CD8-positive, alpha-beta memory T cell (primary cell): ENCODE measurements at regions not wholly inside any gene's neighbourhood (a gene's known extent, or its start where the extent isn't known, plus 50 kb on each side); places are given as distances from the start of the nearest gene placed in this dataset.
A peak's percentile ranks its signal among the peaks of the same experiment; 100 is the strongest.

ENCODE experiments used
- CTCF ChIA-PET: fragments of 350-600 bp; sonication (Branson Sonifier 250); formaldehyde crosslinking; loops from one replicate; lab custom pipeline; 2021; ENCODE audit warnings: antibody characterized with exemption; lab: Charles Lee
- POLR2A ChIA-PET: fragments of 350-600 bp; sonication (Branson Sonifier 250); formaldehyde crosslinking; loops from one replicate; lab custom pipeline; 2021; ENCODE audit warnings: antibody characterized with exemption; lab: Charles Lee
- DNase-seq, 5 donors: peaks; one replicate each; pipeline versions ENCODE4 v3.0.0 to v3.0.0-alpha.2; 2020 to 2022; ENCODE audit warnings: mixed read lengths in 1 of 5
- H3K27ac ChIP-seq: one replicate; pipeline ENCODE4 v1.7.0; 2013; ENCODE audit warnings: low read depth, mild to moderate bottlenecking, low read length, moderate library complexity
- H3K27me3 ChIP-seq: 2 replicates; pipeline ENCODE4 v1.7.0; 2013; ENCODE audit warnings: low read length, mild to moderate bottlenecking; ENCODE audit not compliant: insufficient read depth, poor library complexity, severe bottlenecking
- H3K36me3 ChIP-seq: 2 replicates; pipeline ENCODE4 v1.7.0; 2013; ENCODE audit warnings: mild to moderate bottlenecking, low read length, moderate library complexity; ENCODE audit not compliant: insufficient read depth
- H3K4me1 ChIP-seq: 2 replicates; pipeline ENCODE4 v1.7.0; 2013; ENCODE audit warnings: mild to moderate bottlenecking, low read length, moderate library complexity; ENCODE audit not compliant: insufficient read depth
- H3K4me3 ChIP-seq: 2 replicates; pipeline ENCODE4 v1.7.0; 2013; ENCODE audit warnings: mild to moderate bottlenecking, low read length
- H3K9me3 ChIP-seq: 2 replicates; pipeline ENCODE4 v1.7.0; 2013; ENCODE audit warnings: mild to moderate bottlenecking, low read length
- H3K27ac Mint-ChIP-seq, 8 donors: one replicate each; pipeline ENCODE4 v1.8.0; 2020 to 2021; ENCODE audit warnings: mixed read lengths in 8 of 8, mild to moderate bottlenecking in 6 of 8, inconsistent platforms in 3 of 8, moderate library complexity in 3 of 8
- H3K27me3 Mint-ChIP-seq, 2 donors: one replicate each; pipeline ENCODE4 v1.8.0; 2020 to 2021; ENCODE audit warnings: mixed read lengths in 2 of 2, mild to moderate bottlenecking in 1 of 2, moderate library complexity in 1 of 2
- H3K36me3 Mint-ChIP-seq, 3 donors: one replicate each; pipeline ENCODE4 v1.8.0; 2020 to 2021; ENCODE audit warnings: mixed read lengths in 3 of 3, inconsistent platforms in 1 of 3, mild to moderate bottlenecking in 1 of 3
- H3K4me1 Mint-ChIP-seq, 3 donors: one replicate each; pipeline ENCODE4 v1.8.0; 2020 to 2021; ENCODE audit warnings: mixed read lengths in 3 of 3, inconsistent platforms in 1 of 3, mild to moderate bottlenecking in 1 of 3
- H3K4me3 Mint-ChIP-seq, 7 donors: one replicate each; pipeline ENCODE4 v1.8.0; 2020 to 2021; ENCODE audit warnings: mixed read lengths in 7 of 7, mild to moderate bottlenecking in 6 of 7, moderate library complexity in 4 of 7, inconsistent platforms in 2 of 7
- H3K9me3 Mint-ChIP-seq, 5 donors: one replicate each; pipeline ENCODE4 v1.8.0; 2020 to 2022; ENCODE audit warnings: mixed read lengths in 5 of 5, mild to moderate bottlenecking in 3 of 5, moderate library complexity in 2 of 5, inconsistent platforms in 1 of 5

- CTCF ChIA-PET: interaction anchor here (0.7 to 5.8 kb wide), 12 partner anchors 10 to 385 kb away, joined by 3 to 92 read pairs (median 13); no protein-coding TSS in a partner anchor
- no peaks in the 10 kb centered on the region for H3K9me3 Mint-ChIP-seq
- Histone ChIP-seq H3K4me1 (peaks cover 5% of the 10 kb centered on the region), H3K27me3 (peaks cover 5% of the 10 kb centered on the region), H3K9me3 (no peaks in the 10 kb centered on the region), H3K27ac (no peak overlapping the region), H3K4me3 (no peak overlapping the region), H3K36me3 (no peaks in the 10 kb centered on the region)
- no peak for DNase-seq
- H3K27ac Mint-ChIP-seq: peak overlapping the region in 2 of 8 donors; percentile 44 to 71
- POLR2A ChIA-PET: no interaction called here
- H3K36me3 Mint-ChIP-seq: no peaks in the 10 kb centered on the region
- H3K4me3 Mint-ChIP-seq: peak overlapping the region; percentile 6 to 79 (median 72)
- H3K27me3 Mint-ChIP-seq: peaks cover 14 to 23% of the 10 kb centered on the region in 2 donors
- H3K4me1 Mint-ChIP-seq: peaks cover 11 to 20% (median 14%) of the 10 kb centered on the region in 3 donors
Observed at GRCh38 chr1:207964195-207964966, 53.5 kb upstream of the CD34 start.

GRCh38 chr1:207963427-207964194 is 52.7 kb upstream of the CD34 start:
- Mint-ChIP-seq H3K27ac (peak overlapping the region in 5 of 8 donors; percentile 52 to 89 (median 70)), H3K27me3 (peaks cover 14 to 26% of the 10 kb centered on the region in 2 donors), H3K4me3 (peak overlapping the region; percentile 75 to 89 (median 87)), H3K36me3 (no peaks in the 10 kb centered on the region), H3K4me1 (peaks cover 11 to 22% (median 14%) of the 10 kb centered on the region in 3 donors), H3K9me3 (no peaks in the 10 kb centered on the region)
- ChIA-PET POLR2A (interaction anchor here (0.7 kb wide), 2 partner anchors 79 to 134 kb away, joined by 3 to 4 read pairs; no protein-coding TSS in a partner anchor), CTCF (interaction anchor here (0.6 to 5.8 kb wide), 34 partner anchors 10 to 384 kb away, joined by 3 to 92 read pairs (median 3); partner anchors contain the start of gene PLXNA2)
- Histone ChIP-seq H3K9me3 (no peaks in the 10 kb centered on the region), H3K4me3 (peak overlapping the region; percentile 74), H3K27ac (peak overlapping the region; percentile 65), H3K36me3 (no peaks in the 10 kb centered on the region), H3K27me3 (peaks cover 12% of the 10 kb centered on the region), H3K4me1 (peaks cover 5% of the 10 kb centered on the region)
- peak; percentile 79 to 88 (median 81) for DNase-seq

- H3K36me3 Mint-ChIP-seq: no peaks in the 10 kb centered on the region
- H3K27ac Mint-ChIP-seq: peak overlapping the region in 5 of 8 donors; percentile 37 to 84 (median 74)
- Histone ChIP-seq H3K36me3 (no peaks in the 10 kb centered on the region), H3K27me3 (peaks cover 19% of the 10 kb centered on the region), H3K27ac (peak overlapping the region; percentile 65), H3K4me1 (peaks cover 5% of the 10 kb centered on the region), H3K9me3 (no peaks in the 10 kb centered on the region), H3K4me3 (peak overlapping the region; percentile 74)
- H3K9me3 Mint-ChIP-seq: no peaks in the 10 kb centered on the region
- ChIA-PET CTCF (interaction anchor here (0.6 to 5.8 kb wide), 33 partner anchors 9 to 384 kb away, joined by 3 to 92 read pairs (median 3); partner anchors contain the start of gene PLXNA2), POLR2A (interaction anchor here (0.7 kb wide), 2 partner anchors 78 to 134 kb away, joined by 3 to 4 read pairs; no protein-coding TSS in a partner anchor)
- peaks cover 21 to 32% of the 10 kb centered on the region in 2 donors for H3K27me3 Mint-ChIP-seq
- H3K4me3 Mint-ChIP-seq: peak overlapping the region; percentile 75 to 89 (median 87)
- no peak for DNase-seq
- peaks cover 11 to 25% (median 14%) of the 10 kb centered on the region in 3 donors for H3K4me1 Mint-ChIP-seq
Observed at GRCh38 chr1:207962716-207963426, 51.9 kb upstream of the CD34 start.
